ENCODE measurements at regions not wholly inside any gene's neighbourhood (a gene's known extent, or its start where the extent isn't known, plus 50 kb on each side); places are given as distances from the start of the nearest gene placed in this dataset.

- TF ChIP-seq CTCF (conservative IDR thresholded peaks at IDR 0.05; ENCODE audit: low read length) (no peak), EZH2phosphoT487 (IDR thresholded peaks at IDR 0.05; ENCODE audit: borderline replicate concordance) (no peak)
Measured at GRCh38 chr1:195345149-195345548, 1263.1 kb downstream of the KCNT2 start.

All from Loucy (cell line).